ENCODE measurements at regions not wholly inside any gene's neighbourhood (a gene's known extent, or its start where the extent isn't known, plus 50 kb on each side); places are given as distances from the start of the nearest gene placed in this dataset.

- WGBS (ENCODE audit: insufficient coverage, low lambda C conversion rate), result no CpG with 5 or more reads among the region's 1 CpG
Observed at GRCh38 chr10:60623627-60624026, 154.7 kb upstream of the CDK1 start.

GRCh38 chr10:60621018-60621417 lies 157.3 kb upstream of the CDK1 start:
- Histone ChIP-seq H3K9me3 (ENCODE audit: control insufficient read depth, low read depth, low read length) (no peaks in the 10 kb centered on the region), H3K27ac (ENCODE audit: low read length) (no peak overlapping the region), H3K36me3 (ENCODE audit: control insufficient read depth, insufficient read depth, low read length) (no peaks in the 10 kb centered on the region), H3K27me3 (ENCODE audit: control insufficient read depth, insufficient read depth, low read length) (no peaks in the 10 kb centered on the region), H3K4me1 (ENCODE audit: control insufficient read depth, insufficient read depth, low read length) (no peaks in the 10 kb centered on the region), H3K4me3 (ENCODE audit: low read length) (no peak overlapping the region)
- no peak for DNase-seq
- 90% methylated on average over 2 of the region's 3 CpGs for WGBS (ENCODE audit: insufficient coverage, low lambda C conversion rate)

More at GRCh38 chr10:60623627-60624026, 154.7 kb upstream of the CDK1 start:
- no peak for DNase-seq
- H3K4me1 ChIP-seq (ENCODE audit: control insufficient read depth, insufficient read depth, low read length), result peaks cover 5% of the 10 kb centered on the region
- no peaks in the 10 kb centered on the region for H3K9me3 ChIP-seq (ENCODE audit: control insufficient read depth, low read depth, low read length)
- no peaks in the 10 kb centered on the region for H3K36me3 ChIP-seq (ENCODE audit: control insufficient read depth, insufficient read depth, low read length)
- no peaks in the 10 kb centered on the region for H3K27me3 ChIP-seq (ENCODE audit: control insufficient read depth, insufficient read depth, low read length)
- no peak overlapping the region for H3K27ac ChIP-seq (ENCODE audit: low read length)
- H3K4me3 ChIP-seq (ENCODE audit: low read length), result no peak overlapping the region

GRCh38 chr10:60618861-60619260 lies 159.4 kb upstream of the CDK1 start:
- no CpG with 5 or more reads among the region's 1 CpG for WGBS (ENCODE audit: insufficient coverage, low lambda C conversion rate)
- H3K27me3 ChIP-seq (ENCODE audit: control insufficient read depth, insufficient read depth, low read length), result no peaks in the 10 kb centered on the region
- H3K27ac ChIP-seq (ENCODE audit: low read length), result no peak overlapping the region
- H3K4me1 ChIP-seq (ENCODE audit: control insufficient read depth, insufficient read depth, low read length), result no peaks in the 10 kb centered on the region
- no peak for DNase-seq
- no peak overlapping the region for H3K4me3 ChIP-seq (ENCODE audit: low read length)
- H3K9me3 ChIP-seq (ENCODE audit: control insufficient read depth, low read depth, low read length), result no peaks in the 10 kb centered on the region
- no peaks in the 10 kb centered on the region for H3K36me3 ChIP-seq (ENCODE audit: control insufficient read depth, insufficient read depth, low read length)

DNA sequence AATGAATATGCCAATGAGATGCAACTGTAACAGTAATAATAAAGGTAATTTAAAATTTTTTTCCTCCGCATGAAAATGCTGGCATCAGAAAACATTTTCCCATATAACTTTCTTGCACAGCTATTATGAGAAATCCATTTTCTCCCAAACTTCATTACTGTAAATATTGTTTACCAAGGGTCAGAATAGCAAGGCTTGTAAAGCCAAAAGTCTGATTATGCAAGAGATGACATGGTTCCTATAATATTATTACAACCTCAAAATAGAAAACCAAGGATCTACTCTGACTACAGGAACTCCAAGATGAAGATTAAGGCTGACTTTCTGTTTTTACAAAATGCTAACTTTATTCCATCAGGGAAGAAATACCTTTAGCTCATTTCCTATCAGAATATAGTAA lies 162.7 kb upstream of the CDK1 start:
- 100% methylated on average over 1 of the region's 1 CpG for WGBS (ENCODE audit: insufficient coverage, low lambda C conversion rate)
- Histone ChIP-seq H3K36me3 (ENCODE audit: control insufficient read depth, insufficient read depth, low read length) (no peaks in the 10 kb centered on the region), H3K4me1 (ENCODE audit: control insufficient read depth, insufficient read depth, low read length) (peaks cover 4% of the 10 kb centered on the region), H3K27ac (ENCODE audit: low read length) (no peak overlapping the region), H3K4me3 (ENCODE audit: low read length) (no peak overlapping the region), H3K9me3 (ENCODE audit: control insufficient read depth, low read depth, low read length) (no peaks in the 10 kb centered on the region), H3K27me3 (ENCODE audit: control insufficient read depth, insufficient read depth, low read length) (no peaks in the 10 kb centered on the region)
- DNase-seq, result no peak

DNA sequence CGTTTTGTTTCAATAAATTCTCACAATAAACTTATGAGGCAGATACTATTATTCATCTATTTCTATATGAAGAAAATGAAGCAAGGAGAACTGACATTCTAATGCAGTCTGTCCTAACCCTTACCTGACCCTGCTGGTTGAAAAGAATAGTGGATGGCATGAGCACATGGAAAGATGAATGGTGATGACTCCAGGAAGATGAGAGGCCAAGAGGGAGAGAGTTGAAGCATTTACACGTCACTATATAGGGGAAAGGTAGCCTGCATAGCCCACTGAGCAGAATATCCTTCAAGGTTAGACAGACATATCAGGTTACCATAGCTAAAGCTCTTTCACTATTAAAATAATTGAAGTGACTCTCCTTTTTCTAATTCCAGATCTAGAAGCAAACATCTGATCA lies 163.9 kb upstream of the CDK1 start:
- H3K9me3 ChIP-seq (ENCODE audit: control insufficient read depth, low read depth, low read length), result no peaks in the 10 kb centered on the region
- no peak for DNase-seq
- no peaks in the 10 kb centered on the region for H3K27me3 ChIP-seq (ENCODE audit: control insufficient read depth, insufficient read depth, low read length)
- WGBS (ENCODE audit: insufficient coverage, low lambda C conversion rate), result no CpG with 5 or more reads among the region's 2 CpGs
- H3K4me3 ChIP-seq (ENCODE audit: low read length), result no peak overlapping the region
- peaks cover 4% of the 10 kb centered on the region for H3K4me1 ChIP-seq (ENCODE audit: control insufficient read depth, insufficient read depth, low read length)
- no peak overlapping the region for H3K27ac ChIP-seq (ENCODE audit: low read length)
- no peaks in the 10 kb centered on the region for H3K36me3 ChIP-seq (ENCODE audit: control insufficient read depth, insufficient read depth, low read length)

DNA sequence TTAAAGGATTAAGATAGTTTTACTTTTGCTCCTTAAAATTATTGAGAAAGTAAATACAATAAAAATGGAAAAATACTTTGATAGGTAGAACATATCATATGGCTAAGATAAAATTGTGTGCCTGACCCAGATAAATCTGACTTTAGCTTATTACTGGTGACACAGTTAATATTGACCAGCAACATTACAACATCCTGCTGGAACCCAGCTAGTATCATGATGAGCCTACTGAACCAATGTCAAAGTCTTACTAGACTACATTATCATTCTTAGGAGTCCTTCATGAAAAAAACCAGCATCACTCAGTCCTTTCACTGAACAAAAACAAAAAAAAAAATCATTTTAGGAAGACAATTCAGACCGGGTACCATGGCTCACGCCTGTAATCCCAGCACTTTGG lies 164.8 kb upstream of the CDK1 start:
- no peaks in the 10 kb centered on the region for H3K36me3 ChIP-seq (ENCODE audit: control insufficient read depth, insufficient read depth, low read length)

DNA sequence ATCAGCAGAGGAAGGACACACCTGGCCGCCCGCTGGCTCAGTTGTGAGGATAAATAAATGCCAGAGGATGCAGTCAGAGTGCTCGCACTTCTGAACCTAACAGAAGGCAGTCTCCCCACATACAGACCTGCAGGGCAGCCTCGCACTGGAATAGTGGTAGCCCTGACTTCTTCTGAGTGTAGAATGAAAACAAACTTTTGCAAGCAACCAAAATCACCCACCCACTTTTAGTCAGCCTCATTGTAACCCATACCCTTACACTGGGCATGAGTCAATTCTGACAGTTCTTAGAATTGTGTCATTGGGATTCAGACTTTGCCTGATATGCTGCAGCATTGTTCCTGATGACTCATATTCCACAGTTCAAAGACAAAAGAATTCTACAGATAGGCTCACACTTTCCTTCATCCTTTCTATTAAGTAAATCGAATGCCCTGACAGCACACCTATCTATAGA lies 167.0 kb upstream of the CDK1 start:
- H3K27ac ChIP-seq (ENCODE audit: low read length), result no peak overlapping the region
- H3K4me1 ChIP-seq (ENCODE audit: control insufficient read depth, insufficient read depth, low read length), result peaks cover 4% of the 10 kb centered on the region
- H3K9me3 ChIP-seq (ENCODE audit: control insufficient read depth, low read depth, low read length), result no peaks in the 10 kb centered on the region
- no peaks in the 10 kb centered on the region for H3K36me3 ChIP-seq (ENCODE audit: control insufficient read depth, insufficient read depth, low read length)
- peak; percentile 36 to 78 for DNase-seq
- H3K27me3 ChIP-seq (ENCODE audit: control insufficient read depth, insufficient read depth, low read length), result no peaks in the 10 kb centered on the region
- no peak overlapping the region for H3K4me3 ChIP-seq (ENCODE audit: low read length)
- WGBS (ENCODE audit: insufficient coverage, low lambda C conversion rate), result 20% methylated on average over 1 of the region's 5 CpGs

More for the DNA sequence above, 164.8 kb upstream of the CDK1 start:
- H3K4me1 ChIP-seq (ENCODE audit: control insufficient read depth, insufficient read depth, low read length), result peaks cover 4% of the 10 kb centered on the region
- H3K9me3 ChIP-seq (ENCODE audit: control insufficient read depth, low read depth, low read length), result no peaks in the 10 kb centered on the region
- no CpG with 5 or more reads among the region's 2 CpGs for WGBS (ENCODE audit: insufficient coverage, low lambda C conversion rate)
- peak in 1 of 2 donors; percentile 26 for DNase-seq
- H3K4me3 ChIP-seq (ENCODE audit: low read length), result no peak overlapping the region
- H3K27ac ChIP-seq (ENCODE audit: low read length), result no peak overlapping the region
- no peaks in the 10 kb centered on the region for H3K27me3 ChIP-seq (ENCODE audit: control insufficient read depth, insufficient read depth, low read length)

GRCh38 chr10:60607372-60607771 lies 170.9 kb upstream of the CDK1 start:
- Histone ChIP-seq H3K27me3 (ENCODE audit: control insufficient read depth, insufficient read depth, low read length) (no peaks in the 10 kb centered on the region), H3K36me3 (ENCODE audit: control insufficient read depth, insufficient read depth, low read length) (no peaks in the 10 kb centered on the region), H3K9me3 (ENCODE audit: control insufficient read depth, low read depth, low read length) (no peaks in the 10 kb centered on the region), H3K4me1 (ENCODE audit: control insufficient read depth, insufficient read depth, low read length) (peaks cover 4% of the 10 kb centered on the region), H3K27ac (ENCODE audit: low read length) (no peak overlapping the region), H3K4me3 (ENCODE audit: low read length) (no peak overlapping the region)
- whole genome bisulfite sequencing (ENCODE audit: insufficient coverage, low lambda C conversion rate), result 100% methylated on average over 1 of the region's 3 CpGs
- no peak for DNase-seq

GRCh38 chr10:60606343-60607080 lies 171.8 kb upstream of the CDK1 start:
- Histone ChIP-seq H3K4me3 (ENCODE audit: low read length) (no peak overlapping the region), H3K9me3 (ENCODE audit: control insufficient read depth, low read depth, low read length) (no peaks in the 10 kb centered on the region), H3K36me3 (ENCODE audit: control insufficient read depth, insufficient read depth, low read length) (no peaks in the 10 kb centered on the region), H3K27ac (ENCODE audit: low read length) (no peak overlapping the region), H3K27me3 (ENCODE audit: control insufficient read depth, insufficient read depth, low read length) (no peaks in the 10 kb centered on the region), H3K4me1 (ENCODE audit: control insufficient read depth, insufficient read depth, low read length) (peaks cover 4% of the 10 kb centered on the region)
- WGBS (ENCODE audit: insufficient coverage, low lambda C conversion rate), result no CpG with 5 or more reads among the region's 2 CpGs
- peak in 1 of 2 donors; percentile 22 for DNase-seq

GRCh38 chr10:60605476-60605875 lies 172.8 kb upstream of the CDK1 start:
- no peaks in the 10 kb centered on the region for H3K4me1 ChIP-seq (ENCODE audit: control insufficient read depth, insufficient read depth, low read length)
- no peak overlapping the region for H3K27ac ChIP-seq (ENCODE audit: low read length)
- no peaks in the 10 kb centered on the region for H3K9me3 ChIP-seq (ENCODE audit: control insufficient read depth, low read depth, low read length)
- no peaks in the 10 kb centered on the region for H3K36me3 ChIP-seq (ENCODE audit: control insufficient read depth, insufficient read depth, low read length)
- H3K4me3 ChIP-seq (ENCODE audit: low read length), result no peak overlapping the region
- no peak for DNase-seq
- no peaks in the 10 kb centered on the region for H3K27me3 ChIP-seq (ENCODE audit: control insufficient read depth, insufficient read depth, low read length)

- Histone ChIP-seq H3K9me3 (ENCODE audit: control insufficient read depth, low read depth, low read length) (no peaks in the 10 kb centered on the region), H3K36me3 (ENCODE audit: control insufficient read depth, insufficient read depth, low read length) (no peaks in the 10 kb centered on the region), H3K4me3 (ENCODE audit: low read length) (no peak overlapping the region), H3K27me3 (ENCODE audit: control insufficient read depth, insufficient read depth, low read length) (no peaks in the 10 kb centered on the region), H3K27ac (ENCODE audit: low read length) (no peak overlapping the region), H3K4me1 (ENCODE audit: control insufficient read depth, insufficient read depth, low read length) (no peaks in the 10 kb centered on the region)
- no CpG with 5 or more reads among the region's 1 CpG for WGBS (ENCODE audit: insufficient coverage, low lambda C conversion rate)
- DNase-seq, result no peak
Observed at GRCh38 chr10:60604342-60604741, 173.9 kb upstream of the CDK1 start.
